Stimulated activated CD8-positive, alpha-beta memory T cell treated with anti-CD3 and anti-CD28 coated beads, Interleukin-15, amount 100 ng/mL, for 48 hours (primary cell): ENCODE measurements at regions not wholly inside any gene's neighbourhood (a gene's known extent, or its start where the extent isn't known, plus 50 kb on each side); places are given as distances from the start of the nearest gene placed in this dataset.
"Not testable (repeated sequence)": the region's sequence is repeated elsewhere in the genome, so short reads cannot be mapped to it uniquely, and the experiment has no call there.

Experiments
- DNase-seq, 2 donors: peaks; one replicate each; pipeline ENCODE4 v3.0.0-alpha.2; 2020; ENCODE audit warnings: low read depth in 2 of 2

GRCh38 chr4:23533859-23534258 lies 356.0 kb downstream of the PPARGC1A start:
- no peak for DNase-seq

DNA sequence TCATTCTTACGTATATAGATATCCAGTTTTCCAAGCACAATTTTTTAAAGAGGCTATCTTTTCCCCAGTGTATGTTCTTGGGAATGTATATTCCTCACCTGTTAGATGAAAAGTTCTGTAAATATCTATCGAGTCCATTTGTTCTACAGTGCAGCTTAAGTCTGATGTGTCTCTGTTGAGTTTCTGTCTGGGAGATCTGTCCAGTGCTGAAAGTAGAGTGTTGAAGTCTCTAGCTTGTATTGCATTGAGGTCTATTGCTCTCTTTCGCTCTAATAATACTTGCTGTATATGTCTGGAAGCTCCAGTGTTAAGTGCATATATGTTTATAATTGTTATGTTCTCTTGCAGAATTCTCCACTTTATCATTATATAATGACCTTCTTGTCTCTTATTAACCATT lies 373.1 kb downstream of the PPARGC1A start:
- no peak for DNase-seq

GRCh38 chr4:23504083-23504482 lies 385.8 kb downstream of the PPARGC1A start:
- DNase-seq = no peak

DNA sequence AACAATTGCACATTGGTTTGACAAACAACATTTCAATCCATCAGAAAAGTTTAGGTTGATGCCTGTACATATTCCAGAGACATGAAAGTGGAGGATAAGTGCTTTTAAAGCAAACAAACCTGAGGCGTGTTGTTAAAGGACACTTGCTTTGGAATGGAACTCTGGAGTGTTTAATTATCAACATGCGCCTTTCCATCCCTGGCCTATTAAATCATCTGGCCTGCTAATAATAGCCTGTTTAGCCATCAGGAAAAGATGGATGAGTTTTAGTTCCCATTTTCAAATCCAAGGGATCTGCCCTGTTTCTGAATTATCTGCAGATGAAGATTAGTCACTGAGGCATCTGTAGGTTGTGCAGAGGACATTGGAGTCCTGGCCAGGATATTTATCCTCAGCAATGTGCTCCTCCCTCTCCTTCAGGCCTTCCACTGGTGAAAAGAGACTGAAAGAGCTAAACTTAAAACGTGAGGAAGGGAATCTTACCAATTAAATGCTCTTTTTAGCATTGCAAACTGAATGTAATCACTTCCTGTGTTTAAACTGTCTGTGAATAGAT lies 388.9 kb downstream of the PPARGC1A start:
- no peak for DNase-seq

- no peak for DNase-seq
These were observed 404.0 kb downstream of the PPARGC1A start for GRCh38 chr4:23485801-23486200.

DNA sequence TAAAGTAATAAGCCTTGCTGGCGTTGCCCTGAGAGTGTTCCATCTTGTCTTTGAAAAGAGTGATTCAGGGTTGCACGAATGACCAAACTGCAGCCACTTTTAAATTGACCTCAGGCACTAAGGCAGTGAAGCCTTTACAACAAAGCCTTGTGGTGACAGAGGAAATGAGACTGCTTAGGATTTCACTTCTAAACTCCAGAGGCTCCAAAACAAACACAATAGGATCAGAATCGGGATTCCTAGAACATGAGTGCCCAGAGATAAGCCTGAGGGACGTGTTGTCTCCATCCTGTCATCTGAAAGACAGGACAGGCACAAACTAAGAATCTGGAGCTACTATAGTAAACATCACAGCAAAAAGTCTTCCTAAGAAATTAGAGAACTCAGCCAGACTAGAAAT lies 405.2 kb downstream of the PPARGC1A start:
- no peak for DNase-seq

DNA sequence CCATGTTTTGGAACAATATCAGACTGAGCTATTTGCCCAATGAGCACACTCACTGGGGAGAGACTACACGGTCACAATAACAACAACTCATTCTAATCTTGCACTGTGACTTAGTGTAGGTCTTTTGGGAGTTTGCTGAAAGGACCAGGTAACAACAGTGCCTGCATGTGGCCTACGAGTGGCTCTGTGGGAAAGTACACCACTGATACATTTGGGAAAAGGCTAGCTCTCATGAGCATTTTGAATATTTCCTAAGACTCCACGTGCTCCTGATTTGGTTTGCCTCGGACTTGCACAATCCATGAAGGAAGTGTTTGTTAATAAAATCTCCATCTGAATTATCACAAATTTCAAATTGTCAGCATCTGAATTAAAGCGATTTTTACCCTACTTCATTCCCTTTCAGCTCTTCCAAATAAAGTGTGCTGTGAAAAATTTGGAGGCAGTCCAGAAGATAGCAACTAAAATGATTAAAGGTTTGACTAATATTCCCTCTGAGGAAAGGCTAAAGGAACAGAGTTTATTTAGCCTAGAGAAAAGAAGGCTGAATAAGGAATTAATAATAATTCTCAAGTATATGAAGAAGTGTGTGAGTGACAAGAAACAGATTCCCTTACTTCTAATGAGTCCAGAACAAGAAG lies 406.4 kb downstream of the PPARGC1A start:
- no peak for DNase-seq

DNA sequence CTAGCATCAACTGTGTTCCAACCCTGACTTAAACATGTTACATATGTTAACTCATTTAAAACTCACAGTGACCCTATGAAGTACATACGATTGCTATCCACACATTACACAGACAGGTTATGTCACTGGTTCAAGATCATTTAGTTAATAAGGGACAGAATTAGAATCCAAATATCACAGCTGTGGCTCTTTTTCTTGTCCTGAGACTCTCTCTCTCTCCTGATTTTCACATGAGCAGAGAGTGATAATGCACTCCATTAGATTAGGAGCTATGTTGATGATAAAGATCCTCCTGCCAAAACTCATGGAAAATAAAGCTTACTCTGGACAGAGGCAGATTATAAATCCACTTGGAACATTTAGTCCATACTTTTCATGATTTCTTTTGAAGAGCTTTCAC lies 408.3 kb downstream of the PPARGC1A start:
- no peak for DNase-seq

DNA sequence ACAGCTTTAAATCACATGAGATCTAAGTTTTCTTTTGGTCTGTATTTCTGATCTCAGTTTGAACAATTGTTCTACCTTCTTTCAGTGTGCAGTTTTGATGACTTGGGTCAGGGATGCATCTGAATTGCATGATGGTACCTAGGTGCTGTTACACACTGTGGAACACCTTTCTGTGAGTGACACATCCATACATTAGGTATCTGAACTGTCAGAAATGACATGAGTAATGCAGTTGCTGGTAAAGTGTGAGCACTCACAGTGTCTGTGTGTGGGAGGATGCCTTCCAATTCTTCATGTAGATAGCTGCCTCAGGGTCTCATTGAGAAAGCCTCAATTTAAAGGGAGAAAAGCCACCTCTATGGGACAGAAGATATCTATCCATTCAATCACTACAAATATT lies 411.9 kb downstream of the PPARGC1A start:
- DNase-seq = no peak

GRCh38 chr4:23476515-23477090 lies 413.2 kb downstream of the PPARGC1A start:
- DNase-seq = no peak

GRCh38 chr4:23463071-23463470 lies 426.8 kb downstream of the PPARGC1A start:
- no peak for DNase-seq

DNA sequence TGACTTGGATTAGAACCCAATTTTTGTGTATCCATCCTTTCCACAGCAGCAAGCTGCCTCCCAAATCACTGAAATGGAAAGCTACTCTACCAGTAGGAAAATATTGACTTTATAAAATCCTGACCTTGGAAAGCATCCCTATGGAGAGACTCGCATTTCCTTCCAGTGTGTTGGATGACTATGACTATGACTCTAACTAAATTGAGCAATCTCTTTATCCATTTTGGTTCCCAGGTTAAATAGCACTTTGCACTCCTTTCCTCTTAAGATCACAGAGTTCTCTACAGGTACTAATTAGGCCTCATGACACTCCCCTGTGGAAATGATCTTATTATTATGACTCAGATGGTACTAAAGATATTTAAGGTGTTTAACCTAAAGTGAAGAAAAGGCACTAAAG lies 431.8 kb downstream of the PPARGC1A start:
- no peak for DNase-seq

GRCh38 chr4:23456864-23457263 lies 433.0 kb downstream of the PPARGC1A start:
- DNase-seq = no peak

GRCh38 chr4:23455456-23456158 lies 434.2 kb downstream of the PPARGC1A start:
- DNase-seq = no peak

GRCh38 chr4:23441530-23442069 lies 448.2 kb downstream of the PPARGC1A start:
- DNase-seq = no peak

GRCh38 chr4:23438764-23439163 lies 451.1 kb downstream of the PPARGC1A start:
- no peak for DNase-seq

DNA sequence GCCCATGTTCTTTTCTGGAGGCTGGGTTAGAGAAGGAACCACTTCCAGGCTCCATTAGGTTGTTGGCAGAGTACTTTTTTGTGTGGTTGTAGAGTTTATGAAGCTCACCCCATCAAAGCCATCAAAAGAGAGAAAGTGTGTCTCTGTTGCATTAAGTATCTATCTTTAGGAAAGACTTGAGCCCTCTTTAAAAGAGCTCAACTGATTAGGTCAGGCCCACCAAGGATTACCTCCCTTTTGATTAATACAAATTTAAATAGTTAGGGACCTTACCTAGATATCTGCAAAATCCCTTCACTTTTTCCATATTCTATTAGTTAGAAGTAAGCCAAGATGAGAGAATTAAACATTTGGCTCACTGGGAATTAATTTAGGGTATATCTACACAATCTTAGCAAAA lies 460.4 kb downstream of the PPARGC1A start:
- no peak for DNase-seq

- DNase-seq = no peak
These were observed 464.3 kb downstream of the PPARGC1A start for GRCh38 chr4:23425570-23425969.

DNA sequence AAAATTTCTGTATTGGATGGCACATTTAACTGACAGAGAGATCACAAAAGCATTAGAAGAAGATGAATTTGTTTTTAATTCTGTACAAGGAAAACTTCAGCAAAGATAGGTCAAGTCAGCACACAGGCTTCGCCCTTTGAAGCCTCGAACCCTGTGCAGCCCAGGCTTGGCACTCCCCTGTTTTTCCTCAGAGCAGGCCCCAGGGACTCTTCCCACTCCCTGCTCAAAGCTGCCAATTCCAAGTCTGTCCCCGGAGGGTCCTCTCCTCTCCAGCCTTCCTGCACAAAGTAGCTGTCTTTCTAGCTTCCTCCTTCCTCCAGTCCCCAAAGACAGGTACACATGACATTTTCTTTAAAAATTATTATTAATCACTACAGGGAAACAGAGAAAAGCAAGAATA lies 466.3 kb downstream of the PPARGC1A start:
- no peak for DNase-seq

DNA sequence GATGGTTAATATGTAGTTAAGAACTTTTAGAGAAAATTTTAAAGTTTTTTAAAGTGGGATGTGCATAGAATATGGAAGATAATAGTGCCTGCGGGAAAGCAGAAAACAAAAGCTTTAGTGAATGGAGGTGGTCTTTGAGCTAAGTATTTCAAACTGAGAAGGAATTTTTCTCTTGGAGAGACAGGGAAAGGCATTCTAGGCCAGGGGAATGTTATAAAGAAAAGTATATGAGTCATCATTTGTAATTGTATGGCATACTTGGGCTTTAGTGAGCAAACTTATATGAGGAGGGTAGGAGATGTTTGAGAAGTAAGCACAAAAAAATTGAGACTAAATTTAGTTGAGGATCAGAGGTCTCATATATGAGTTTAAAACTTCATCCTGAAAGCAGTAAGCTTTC lies 467.0 kb downstream of the PPARGC1A start:
- no peak for DNase-seq

DNA sequence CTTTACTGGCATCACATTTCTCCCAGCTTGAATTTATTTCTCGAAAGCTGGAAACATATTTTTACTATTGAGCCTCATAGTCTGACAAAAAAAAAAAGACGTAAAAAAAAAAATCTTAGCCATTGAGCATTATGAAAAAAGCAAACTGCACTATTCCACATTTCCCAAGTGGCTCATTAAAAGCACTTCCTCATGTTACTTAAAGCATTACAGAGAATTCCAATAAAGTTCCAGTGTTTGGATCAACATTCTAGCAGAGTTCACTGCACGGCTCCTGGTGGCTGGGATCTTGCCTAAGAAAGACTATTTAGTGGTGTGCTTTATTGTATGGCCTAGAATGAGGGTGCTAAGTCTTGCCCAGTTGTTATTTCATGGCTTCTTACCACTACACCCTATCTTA lies 476.2 kb downstream of the PPARGC1A start:
- DNase-seq = no peak

DNA sequence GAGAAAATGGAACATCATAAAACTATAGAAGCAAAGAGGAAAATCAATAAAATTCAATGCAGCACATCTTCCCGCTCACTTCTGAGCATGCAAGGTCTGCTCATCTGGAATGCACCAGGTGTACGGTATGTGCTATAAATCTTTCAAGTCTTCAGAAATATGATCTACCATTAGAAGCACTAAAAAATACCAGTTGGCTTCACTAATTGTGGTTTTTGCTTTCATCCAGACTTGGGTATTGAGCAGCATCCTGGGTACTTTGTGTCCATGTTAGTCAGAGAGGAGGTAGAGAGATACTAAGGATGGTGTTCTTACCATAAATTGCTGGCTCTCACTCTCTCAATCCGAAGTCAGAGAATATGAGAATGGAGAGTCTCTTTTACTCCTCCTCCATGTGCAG lies 477.1 kb downstream of the PPARGC1A start:
- no peak for DNase-seq

- not testable (repeated sequence) for DNase-seq
These were observed 480.9 kb downstream of the PPARGC1A start for GRCh38 chr4:23408913-23409312.
